ENCODE measurements at regions not wholly inside any gene's neighbourhood (a gene's known extent, or its start where the extent isn't known, plus 50 kb on each side); places are given as distances from the start of the nearest gene placed in this dataset.

DNA sequence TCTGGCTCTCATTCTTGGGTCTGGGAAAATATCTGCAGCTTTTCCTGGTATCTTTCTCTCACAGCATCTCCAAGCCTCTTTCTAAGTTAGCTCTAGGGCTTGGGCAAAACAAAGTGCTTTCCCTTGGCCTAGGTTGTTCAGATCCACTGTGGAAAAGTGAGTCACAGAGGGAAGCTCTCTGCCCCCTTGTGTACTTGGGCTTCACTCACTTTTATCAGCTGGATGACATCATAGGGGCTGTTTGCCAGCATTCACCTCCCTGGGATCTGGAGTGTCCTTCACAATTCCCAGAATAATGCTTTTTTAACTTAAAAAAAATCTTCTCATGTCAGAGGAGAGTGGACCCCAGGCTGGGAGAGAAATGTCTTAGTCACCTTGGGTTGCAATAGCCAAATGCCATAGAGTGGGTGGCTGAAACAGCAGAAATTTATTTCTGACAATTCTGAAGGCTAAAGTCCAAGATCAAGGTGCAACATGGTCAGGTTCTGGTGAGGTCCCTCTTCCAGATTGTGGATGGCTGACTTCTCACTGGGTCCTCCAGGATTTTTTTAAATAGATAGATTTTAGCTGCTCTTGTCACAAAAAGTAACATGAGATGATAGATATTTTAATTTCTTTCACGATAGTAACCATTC, 247.8 kb downstream of the SH2D1A start:
- Histone ChIP-seq H3K9me2 (ENCODE audit: insufficient read depth) (no peaks in the 10 kb centered on the region), H3K4me1 (ENCODE audit: control insufficient read depth in 1 of 2, insufficient read depth in 2 of 2, low read length in 2 of 2) (no peaks in the 10 kb centered on the region), H4K20me1 (ENCODE audit: insufficient read depth) (no peaks in the 10 kb centered on the region), H3K4me3 (replicated peaks in 1 of 2; ENCODE audit: low read depth in 1 of 2, low read length in 2 of 2) (no peak overlapping the region), H3K4me2 (ENCODE audit: low read length) (no peak overlapping the region), H3K9ac (ENCODE audit: low read length) (no peak overlapping the region), H3K36me3 (ENCODE audit: control insufficient read depth in 1 of 2, insufficient read depth in 2 of 2, low read length in 2 of 2) (no peaks in the 10 kb centered on the region), H3K27ac (ENCODE audit: low read depth, low read length) (no peak overlapping the region), H2AFZ (ENCODE audit: low read depth, low read length, poor library complexity, severe bottlenecking) (no peak overlapping the region), H3K9me3 (ENCODE audit: control insufficient read depth in 1 of 2, insufficient read depth in 1 of 2, low read depth in 1 of 2, low read length in 2 of 2) (no peaks in the 10 kb centered on the region), H3K27me3 (ENCODE audit: insufficient read depth, low read length) (no peaks in the 10 kb centered on the region), H3K79me2 (ENCODE audit: insufficient read depth, low read length) (no peaks in the 10 kb centered on the region)
- ChIA-PET RAD21 (ENCODE audit: low non-redundant PET in 1 of 2, low total read pairs in 2 of 2, uncharacterized antibody in 2 of 2, unreplicated experiment in 2 of 2) (no interaction called here), POLR2A (no interaction called here), CTCF (no interaction called here)
- BruUV-seq (replicated peaks) = no TSS peak
- intact Hi-C loops (cut with micrococcal nuclease) = no loop called here
- no peak for DNase-seq (ENCODE audit: low read depth, low spot score)
- no peak for ATAC-seq
- TF ChIP-seq EZH2 (IDR thresholded peaks at IDR 0.05) (no peak), SP1 (IDR thresholded peaks at IDR 0.05; ENCODE audit: low read depth) (no peak), POLR2A (IDR thresholded peaks at IDR 0.05; ENCODE audit: borderline replicate concordance, extremely low read depth, insufficient read depth, insufficient read length) (no peak), RAD21 (IDR thresholded peaks at IDR 0.05; ENCODE audit: low read depth) (no peak)

DNA sequence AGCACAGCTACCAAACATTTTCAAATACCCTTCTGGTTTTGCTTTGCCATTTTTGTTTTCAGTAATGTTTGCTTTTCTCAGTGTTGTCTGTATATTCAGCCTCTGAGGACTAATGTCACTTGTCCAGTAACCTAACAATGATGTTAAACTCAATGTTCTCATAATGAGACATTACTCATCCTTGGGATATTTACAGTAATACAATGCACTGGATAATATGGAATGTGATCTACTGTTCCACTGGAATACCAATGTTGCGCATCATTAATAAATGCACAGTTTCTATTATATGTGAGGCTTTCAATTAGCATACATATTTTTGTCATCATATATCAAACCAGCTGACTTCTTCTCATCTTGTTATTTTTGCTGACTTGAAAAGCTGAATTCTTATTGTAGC, 259.1 kb downstream of the SH2D1A start:
- Histone ChIP-seq H3K79me2 (ENCODE audit: insufficient read depth, low read length) (no peaks in the 10 kb centered on the region), H3K9me2 (ENCODE audit: insufficient read depth) (no peaks in the 10 kb centered on the region), H2AFZ (ENCODE audit: low read depth, low read length, poor library complexity, severe bottlenecking) (no peak overlapping the region), H3K4me2 (ENCODE audit: low read length) (no peak overlapping the region), H3K27me3 (ENCODE audit: insufficient read depth, low read length) (no peaks in the 10 kb centered on the region), H3K27ac (ENCODE audit: low read depth, low read length) (no peak overlapping the region), H3K4me1 (ENCODE audit: control insufficient read depth in 1 of 2, insufficient read depth in 2 of 2, low read length in 2 of 2) (no peaks in the 10 kb centered on the region), H3K4me3 (replicated peaks in 1 of 2; ENCODE audit: low read depth in 1 of 2, low read length in 2 of 2) (no peak overlapping the region), H4K20me1 (ENCODE audit: insufficient read depth) (no peaks in the 10 kb centered on the region), H3K9me3 (ENCODE audit: control insufficient read depth in 1 of 2, insufficient read depth in 1 of 2, low read depth in 1 of 2, low read length in 2 of 2) (no peaks in the 10 kb centered on the region), H3K9ac (ENCODE audit: low read length) (no peak overlapping the region), H3K36me3 (ENCODE audit: control insufficient read depth in 1 of 2, insufficient read depth in 2 of 2, low read length in 2 of 2) (no peaks in the 10 kb centered on the region)
- intact Hi-C loops (cut with micrococcal nuclease) = no loop called here
- RAD21 ChIA-PET (ENCODE audit: low non-redundant PET in 1 of 2, low total read pairs in 2 of 2, uncharacterized antibody in 2 of 2, unreplicated experiment in 2 of 2) = no interaction called here
- CTCF ChIA-PET = no interaction called here
- no TSS peak for BruUV-seq (replicated peaks)
- POLR2A ChIA-PET = no interaction called here
- DNase-seq (ENCODE audit: low read depth, low spot score) (no peak), ATAC-seq (no peak)
- TF ChIP-seq, protein P1, sequence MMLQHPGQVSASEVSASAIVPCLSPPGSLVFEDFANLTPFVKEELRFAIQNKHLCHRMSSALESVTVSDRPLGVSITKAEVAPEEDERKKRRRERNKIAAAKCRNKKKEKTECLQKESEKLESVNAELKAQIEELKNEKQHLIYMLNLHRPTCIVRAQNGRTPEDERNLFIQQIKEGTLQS (IDR thresholded peaks at IDR 0.05) = no peak
- TF ChIP-seq POLR2AphosphoS5 (IDR thresholded peaks at IDR 0.05; ENCODE audit: low read depth, low read length) (no peak), SP1 (IDR thresholded peaks at IDR 0.05; ENCODE audit: low read depth) (no peak), CEBPB (IDR thresholded peaks at IDR 0.05; ENCODE audit: low read depth) (no peak), FOSL1 (IDR thresholded peaks at IDR 0.05; ENCODE audit: low read depth) (no peak)
- TF ChIP-seq, protein P2, sequence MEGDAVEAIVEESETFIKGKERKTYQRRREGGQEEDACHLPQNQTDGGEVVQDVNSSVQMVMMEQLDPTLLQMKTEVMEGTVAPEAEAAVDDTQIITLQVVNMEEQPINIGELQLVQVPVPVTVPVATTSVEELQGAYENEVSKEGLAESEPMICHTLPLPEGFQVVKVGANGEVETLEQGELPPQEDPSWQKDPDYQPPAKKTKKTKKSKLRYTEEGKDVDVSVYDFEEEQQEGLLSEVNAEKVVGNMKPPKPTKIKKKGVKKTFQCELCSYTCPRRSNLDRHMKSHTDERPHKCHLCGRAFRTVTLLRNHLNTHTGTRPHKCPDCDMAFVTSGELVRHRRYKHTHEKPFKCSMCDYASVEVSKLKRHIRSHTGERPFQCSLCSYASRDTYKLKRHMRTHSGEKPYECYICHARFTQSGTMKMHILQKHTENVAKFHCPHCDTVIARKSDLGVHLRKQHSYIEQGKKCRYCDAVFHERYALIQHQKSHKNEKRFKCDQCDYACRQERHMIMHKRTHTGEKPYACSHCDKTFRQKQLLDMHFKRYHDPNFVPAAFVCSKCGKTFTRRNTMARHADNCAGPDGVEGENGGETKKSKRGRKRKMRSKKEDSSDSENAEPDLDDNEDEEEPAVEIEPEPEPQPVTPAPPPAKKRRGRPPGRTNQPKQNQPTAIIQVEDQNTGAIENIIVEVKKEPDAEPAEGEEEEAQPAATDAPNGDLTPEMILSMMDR (IDR thresholded peaks at IDR 0.05 in 2 of 3, conservative IDR thresholded peaks at IDR 0.05 in 1 of 3; ENCODE audit: borderline replicate concordance in 1 of 3, insufficient read depth in 1 of 3, low read depth in 2 of 3, low read length in 2 of 3) = no peak

Measured in HCT116 (cell line).